GM12874 (cell line): ENCODE measurements at regions not wholly inside any gene's neighbourhood (a gene's known extent, or its start where the extent isn't known, plus 50 kb on each side); places are given as distances from the start of the nearest gene placed in this dataset.

ENCODE experiments used
- TF ChIP-seq, protein P1 (sequence below): IDR thresholded peaks from 2 replicates; pipeline ENCODE4 v1.5.1; 2011; ENCODE audit warnings: low read depth, mild to moderate bottlenecking, control low read depth, low read length, moderate library complexity; ENCODE audit not compliant: insufficient read depth

- TF ChIP-seq, protein P1, sequence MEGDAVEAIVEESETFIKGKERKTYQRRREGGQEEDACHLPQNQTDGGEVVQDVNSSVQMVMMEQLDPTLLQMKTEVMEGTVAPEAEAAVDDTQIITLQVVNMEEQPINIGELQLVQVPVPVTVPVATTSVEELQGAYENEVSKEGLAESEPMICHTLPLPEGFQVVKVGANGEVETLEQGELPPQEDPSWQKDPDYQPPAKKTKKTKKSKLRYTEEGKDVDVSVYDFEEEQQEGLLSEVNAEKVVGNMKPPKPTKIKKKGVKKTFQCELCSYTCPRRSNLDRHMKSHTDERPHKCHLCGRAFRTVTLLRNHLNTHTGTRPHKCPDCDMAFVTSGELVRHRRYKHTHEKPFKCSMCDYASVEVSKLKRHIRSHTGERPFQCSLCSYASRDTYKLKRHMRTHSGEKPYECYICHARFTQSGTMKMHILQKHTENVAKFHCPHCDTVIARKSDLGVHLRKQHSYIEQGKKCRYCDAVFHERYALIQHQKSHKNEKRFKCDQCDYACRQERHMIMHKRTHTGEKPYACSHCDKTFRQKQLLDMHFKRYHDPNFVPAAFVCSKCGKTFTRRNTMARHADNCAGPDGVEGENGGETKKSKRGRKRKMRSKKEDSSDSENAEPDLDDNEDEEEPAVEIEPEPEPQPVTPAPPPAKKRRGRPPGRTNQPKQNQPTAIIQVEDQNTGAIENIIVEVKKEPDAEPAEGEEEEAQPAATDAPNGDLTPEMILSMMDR: no peak
Measured at GRCh38 chr21:18006691-18007090, 187.5 kb upstream of the C21orf91 start.

DNA sequence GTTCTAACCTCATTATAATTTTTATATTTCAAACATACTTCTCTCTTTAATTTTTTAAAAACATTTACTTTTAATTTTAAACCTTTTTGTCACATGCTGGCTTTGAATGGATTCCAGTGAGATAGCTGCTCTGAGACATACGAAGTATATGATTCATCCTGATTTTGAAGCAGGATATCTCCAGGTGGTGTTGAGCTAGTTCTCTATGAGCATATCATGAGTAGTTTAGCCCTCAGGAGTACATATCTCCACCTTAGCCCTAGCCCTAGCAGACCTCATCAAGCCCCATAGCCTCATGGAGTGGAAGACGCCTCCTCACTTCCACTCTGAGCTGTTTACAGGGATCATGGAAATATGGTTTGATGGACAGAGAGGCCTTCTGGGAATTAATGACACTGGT, 183.2 kb upstream of the C21orf91 start:
- TF ChIP-seq, protein P1: no peak

DNA sequence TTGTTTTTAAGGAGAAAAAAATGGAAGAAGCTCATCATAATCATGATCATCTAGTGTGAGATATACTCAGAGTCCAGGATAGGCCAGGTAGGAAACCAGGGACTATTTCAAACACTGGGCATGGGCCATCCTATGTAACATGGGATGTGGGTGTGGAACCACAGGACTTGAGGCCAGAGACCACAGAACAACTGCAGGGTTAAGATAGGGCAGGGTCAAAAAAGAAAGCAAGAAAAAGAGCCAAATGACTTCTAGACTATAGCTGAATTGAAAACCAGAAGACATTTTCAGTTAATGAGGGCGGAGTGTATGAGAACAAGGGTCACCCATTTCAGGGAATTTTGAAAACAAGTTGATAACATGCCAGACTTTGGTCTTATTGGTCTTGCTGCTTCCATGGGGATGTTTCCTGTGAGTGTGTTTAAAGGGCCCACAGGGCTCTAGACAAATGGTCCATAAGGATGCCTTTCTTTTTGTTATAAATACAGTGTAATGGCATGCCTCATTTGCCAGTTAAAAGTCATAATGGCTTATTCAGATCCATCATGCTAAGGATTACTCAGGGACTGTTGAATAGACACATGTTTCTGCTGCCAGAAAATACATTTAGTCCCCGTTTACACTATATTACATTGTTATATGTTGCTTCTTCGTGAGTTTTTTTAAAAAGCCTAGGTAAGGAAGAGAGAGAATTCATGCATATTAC, 182.0 kb upstream of the C21orf91 start:
- TF ChIP-seq, protein P1: no peak

DNA sequence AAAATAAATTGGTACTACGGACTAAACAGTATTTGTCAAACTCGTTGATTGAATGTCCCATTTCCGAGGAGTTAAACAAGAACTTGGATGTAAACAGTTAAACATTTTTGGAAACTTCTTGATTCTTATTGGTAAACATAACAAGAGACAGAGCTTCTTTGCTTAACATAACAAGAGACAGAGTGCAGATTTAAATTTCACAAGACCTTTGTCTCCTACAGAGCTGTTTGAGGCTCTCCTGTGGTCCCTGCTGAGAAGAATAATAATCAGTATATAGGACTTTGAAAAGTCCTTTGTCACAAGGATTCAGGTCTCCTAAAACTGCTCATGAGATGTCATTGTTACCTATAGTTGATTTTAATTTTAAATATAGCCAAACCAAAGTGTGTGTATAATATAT, 170.6 kb upstream of the C21orf91 start:
- TF ChIP-seq, protein P1: no peak

DNA sequence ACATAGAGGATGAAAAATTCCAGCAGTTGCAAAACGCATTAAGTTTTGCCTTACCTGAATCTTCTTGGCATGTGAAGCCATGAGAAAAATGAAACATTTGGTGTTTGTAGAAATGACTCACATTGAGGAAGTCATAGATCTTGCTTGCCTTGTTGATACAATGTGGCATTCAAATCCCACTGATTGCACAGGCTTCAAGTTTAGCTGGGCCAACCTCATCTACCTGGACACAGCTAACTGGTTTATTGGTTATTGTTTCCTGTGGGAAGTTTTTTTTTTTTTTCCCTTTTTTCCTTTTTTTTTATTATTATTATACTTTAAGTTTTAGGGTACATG, 168.9 kb upstream of the C21orf91 start:
- TF ChIP-seq, protein P1: no peak

DNA sequence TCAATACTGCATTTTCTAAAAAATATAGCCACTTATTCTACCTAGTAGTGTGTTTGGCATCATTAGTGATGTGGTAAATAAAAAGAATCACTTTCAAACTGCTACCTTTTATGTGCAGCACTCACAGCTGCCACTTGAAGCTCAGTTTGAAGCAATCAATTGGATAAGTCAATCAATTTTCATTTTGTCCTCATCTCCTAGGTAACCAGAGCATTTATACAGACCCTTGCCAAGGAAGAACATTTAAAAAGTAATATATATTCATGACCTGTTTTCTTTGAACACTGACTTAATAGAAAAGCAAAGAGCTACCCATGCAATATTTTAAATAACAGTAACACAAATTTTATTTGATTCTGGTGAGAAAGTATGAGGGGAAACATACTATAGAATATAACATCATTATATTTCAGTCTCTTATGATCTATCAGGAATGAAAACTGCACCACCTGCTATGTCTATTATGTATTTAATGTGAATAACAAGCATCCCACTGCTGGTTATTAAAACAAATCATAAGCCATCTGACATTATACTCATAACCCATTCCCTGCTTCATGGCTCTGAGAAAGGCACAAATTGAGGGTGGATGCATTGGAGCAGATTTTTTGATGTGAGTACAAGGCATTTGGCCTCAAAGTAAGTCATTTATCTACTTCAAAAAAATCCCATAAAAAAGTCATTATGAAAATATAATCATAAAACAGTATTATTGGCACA, 168.4 kb upstream of the C21orf91 start:
- TF ChIP-seq, protein P1: no peak

GRCh38 chr21:17981060-17981740, 162.0 kb upstream of the C21orf91 start:
- TF ChIP-seq, protein P1: no peak
